ENCODE measurements at regions not wholly inside any gene's neighbourhood (a gene's known extent, or its start where the extent isn't known, plus 50 kb on each side); places are given as distances from the start of the nearest gene placed in this dataset.
A peak's percentile ranks its signal among the peaks of the same experiment; 100 is the strongest.

GRCh38 chr3:20909511-20909910, 723.5 kb upstream of the SGO1 start:
- DNase-seq (ENCODE audit: low read depth) = no peak

GRCh38 chr3:20905210-20905805, 719.3 kb upstream of the SGO1 start:
- DNase-seq (ENCODE audit: low read depth) = no peak

- no peak for DNase-seq (ENCODE audit: low read depth)
Measured at GRCh38 chr3:20904671-20905070, 718.7 kb upstream of the SGO1 start.

- no peak for DNase-seq (ENCODE audit: low read depth)
Measured at GRCh38 chr3:20898962-20899361, 713.0 kb upstream of the SGO1 start.

- no peak for DNase-seq (ENCODE audit: low read depth)
Measured at GRCh38 chr3:20890111-20890519, 704.1 kb upstream of the SGO1 start.

GRCh38 chr3:20878691-20879090, 692.7 kb upstream of the SGO1 start:
- DNase-seq (ENCODE audit: low read depth) = no peak

GRCh38 chr3:20873235-20873634, 687.2 kb upstream of the SGO1 start:
- DNase-seq (ENCODE audit: low read depth) = no peak

GRCh38 chr3:20870106-20870899, 684.3 kb upstream of the SGO1 start:
- DNase-seq (ENCODE audit: low read depth) = no peak

GRCh38 chr3:20865803-20866202, 679.8 kb upstream of the SGO1 start:
- no peak for DNase-seq (ENCODE audit: low read depth)

GRCh38 chr3:20861454-20861853, 675.4 kb upstream of the SGO1 start:
- DNase-seq (ENCODE audit: low read depth) = no peak

- DNase-seq (ENCODE audit: low read depth) = peak; percentile 1
Measured at GRCh38 chr3:20857636-20858035, 671.6 kb upstream of the SGO1 start.

GRCh38 chr3:20853890-20854289, 667.9 kb upstream of the SGO1 start:
- no peak for DNase-seq (ENCODE audit: low read depth)

GRCh38 chr3:20852712-20853111, 666.7 kb upstream of the SGO1 start:
- DNase-seq (ENCODE audit: low read depth) = no peak

GRCh38 chr3:20849975-20850374, 664.0 kb upstream of the SGO1 start:
- DNase-seq (ENCODE audit: low read depth) = no peak

- DNase-seq (ENCODE audit: low read depth) = no peak
Measured at GRCh38 chr3:20846832-20847231, 660.8 kb upstream of the SGO1 start.

- DNase-seq (ENCODE audit: low read depth) = no peak
Measured at GRCh38 chr3:20846066-20846465, 660.1 kb upstream of the SGO1 start.

GRCh38 chr3:20844851-20845250, 658.8 kb upstream of the SGO1 start:
- no peak for DNase-seq (ENCODE audit: low read depth)

- DNase-seq (ENCODE audit: low read depth) = no peak
Measured at GRCh38 chr3:20842594-20843436, 656.8 kb upstream of the SGO1 start.

GRCh38 chr3:20842002-20842401, 656.0 kb upstream of the SGO1 start:
- no peak for DNase-seq (ENCODE audit: low read depth)

GRCh38 chr3:20837676-20838302, 651.8 kb upstream of the SGO1 start:
- no peak for DNase-seq (ENCODE audit: low read depth)

- DNase-seq (ENCODE audit: low read depth) = no peak
Measured at GRCh38 chr3:20836801-20837200, 650.8 kb upstream of the SGO1 start.

- DNase-seq (ENCODE audit: low read depth) = no peak
Measured at GRCh38 chr3:20832963-20833362, 647.0 kb upstream of the SGO1 start.
